Stromal cell of bone marrow (primary cell): ENCODE measurements at regions not wholly inside any gene's neighbourhood (a gene's known extent, or its start where the extent isn't known, plus 50 kb on each side); places are given as distances from the start of the nearest gene placed in this dataset.
"Not testable (repeated sequence)": the region's sequence is repeated elsewhere in the genome, so short reads cannot be mapped to it uniquely, and the experiment has no call there.

Experiments
- DNase-seq: peaks from one replicate; pipeline ENCODE4 v3.0.0-alpha.2; 2012; ENCODE audit warnings: low read depth

GRCh38 chr18:27378431-27379095 lies 193.5 kb upstream of the CHST9 start:
- DNase-seq = peak; percentile 33

- DNase-seq = no peak
These were observed 192.1 kb upstream of the CHST9 start for GRCh38 chr18:27377251-27377650.

- no peak for DNase-seq
These were observed 187.3 kb upstream of the CHST9 start for GRCh38 chr18:27372386-27372785.

GRCh38 chr18:27366665-27367064 lies 181.6 kb upstream of the CHST9 start:
- DNase-seq = no peak

- DNase-seq = no peak
These were observed 181.0 kb upstream of the CHST9 start for GRCh38 chr18:27366151-27366550.

GRCh38 chr18:27363872-27364271 lies 178.8 kb upstream of the CHST9 start:
- DNase-seq = no peak

- DNase-seq = no peak
These were observed 176.4 kb upstream of the CHST9 start for GRCh38 chr18:27361477-27361876.

- no peak for DNase-seq
These were observed 170.2 kb upstream of the CHST9 start for GRCh38 chr18:27355308-27355707.

- DNase-seq = no peak
These were observed 168.2 kb upstream of the CHST9 start for GRCh38 chr18:27353273-27353672.

- DNase-seq = no peak
These were observed 164.3 kb upstream of the CHST9 start for GRCh38 chr18:27349284-27349882.

GRCh38 chr18:27331606-27332005 lies 146.5 kb upstream of the CHST9 start:
- DNase-seq = no peak

- DNase-seq = no peak
These were observed 129.9 kb upstream of the CHST9 start for GRCh38 chr18:27314996-27315395.

GRCh38 chr18:27313678-27314077 lies 128.6 kb upstream of the CHST9 start:
- DNase-seq = no peak

- DNase-seq = no peak
These were observed 127.7 kb upstream of the CHST9 start for GRCh38 chr18:27312853-27313252.

GRCh38 chr18:27312153-27312552 lies 127.0 kb upstream of the CHST9 start:
- DNase-seq = no peak

- no peak for DNase-seq
These were observed 126.0 kb upstream of the CHST9 start for GRCh38 chr18:27311114-27311513.

- DNase-seq = no peak
These were observed 116.7 kb upstream of the CHST9 start for GRCh38 chr18:27301615-27302378.

GRCh38 chr18:27298214-27298804 lies 113.2 kb upstream of the CHST9 start:
- DNase-seq = no peak

GRCh38 chr18:27285973-27286562 lies 101.0 kb upstream of the CHST9 start:
- DNase-seq = not testable (repeated sequence)

GRCh38 chr18:27278131-27278530 lies 93.0 kb upstream of the CHST9 start:
- no peak for DNase-seq

- DNase-seq = no peak
These were observed 92.4 kb upstream of the CHST9 start for GRCh38 chr18:27277554-27277953.

- DNase-seq = no peak
These were observed 91.8 kb upstream of the CHST9 start for GRCh38 chr18:27276886-27277285.

GRCh38 chr18:27276479-27276878 lies 91.4 kb upstream of the CHST9 start:
- DNase-seq = no peak
